ENCODE measurements at regions not wholly inside any gene's neighbourhood (a gene's known extent, or its start where the extent isn't known, plus 50 kb on each side); places are given as distances from the start of the nearest gene placed in this dataset.

- no peaks in the 10 kb centered on the region for H3K9me3 ChIP-seq
- H3K27me3 ChIP-seq = no peaks in the 10 kb centered on the region
- H3K4me3 ChIP-seq (ENCODE audit: low read depth in 1 of 2, low read length in 1 of 2) = no peak overlapping the region
- H3K27ac ChIP-seq = no peak overlapping the region
- H3K36me3 ChIP-seq = no peaks in the 10 kb centered on the region
- no peak for TF ChIP-seq CTCF (IDR thresholded peaks at IDR 0.05)
- H3K4me1 ChIP-seq (ENCODE audit: control insufficient read depth in 1 of 2, insufficient read depth in 1 of 2, low read depth in 1 of 2, low read length in 1 of 2) = no peaks in the 10 kb centered on the region
These were observed 74.9 kb downstream of the ALG10 start for GRCh38 chr12:34097213-34097612.

GRCh38 chr12:34105392-34105933, 83.2 kb downstream of the ALG10 start:
- no peaks in the 10 kb centered on the region for H3K36me3 ChIP-seq
- no peaks in the 10 kb centered on the region for H3K4me1 ChIP-seq (ENCODE audit: control insufficient read depth in 1 of 2, insufficient read depth in 1 of 2, low read depth in 1 of 2, low read length in 1 of 2)
- peaks cover 45% of the 10 kb centered on the region for H3K27me3 ChIP-seq
- no peaks in the 10 kb centered on the region for H3K9me3 ChIP-seq
- H3K27ac ChIP-seq = no peak overlapping the region
- no peak overlapping the region for H3K4me3 ChIP-seq (ENCODE audit: low read depth in 1 of 2, low read length in 1 of 2)
- no peak for TF ChIP-seq CTCF (IDR thresholded peaks at IDR 0.05)

GRCh38 chr12:34106172-34106571, 83.9 kb downstream of the ALG10 start:
- no peak overlapping the region for H3K4me3 ChIP-seq (ENCODE audit: low read depth in 1 of 2, low read length in 1 of 2)
- H3K9me3 ChIP-seq = no peaks in the 10 kb centered on the region
- no peak overlapping the region for H3K27ac ChIP-seq
- peaks cover 48% of the 10 kb centered on the region for H3K27me3 ChIP-seq
- no peaks in the 10 kb centered on the region for H3K36me3 ChIP-seq
- no peaks in the 10 kb centered on the region for H3K4me1 ChIP-seq (ENCODE audit: control insufficient read depth in 1 of 2, insufficient read depth in 1 of 2, low read depth in 1 of 2, low read length in 1 of 2)
- TF ChIP-seq CTCF (IDR thresholded peaks at IDR 0.05) = no peak

GRCh38 chr12:34107016-34107415, 84.7 kb downstream of the ALG10 start:
- no peaks in the 10 kb centered on the region for H3K9me3 ChIP-seq
- no peaks in the 10 kb centered on the region for H3K4me1 ChIP-seq (ENCODE audit: control insufficient read depth in 1 of 2, insufficient read depth in 1 of 2, low read depth in 1 of 2, low read length in 1 of 2)
- H3K36me3 ChIP-seq = no peaks in the 10 kb centered on the region
- H3K4me3 ChIP-seq (ENCODE audit: low read depth in 1 of 2, low read length in 1 of 2) = no peak overlapping the region
- peaks cover 51% of the 10 kb centered on the region for H3K27me3 ChIP-seq
- no peak overlapping the region for H3K27ac ChIP-seq
- TF ChIP-seq CTCF (IDR thresholded peaks at IDR 0.05) = no peak

GRCh38 chr12:34107781-34108404, 85.6 kb downstream of the ALG10 start:
- no peaks in the 10 kb centered on the region for H3K9me3 ChIP-seq
- no peak overlapping the region for H3K4me3 ChIP-seq (ENCODE audit: low read depth in 1 of 2, low read length in 1 of 2)
- TF ChIP-seq CTCF (IDR thresholded peaks at IDR 0.05) = no peak
- no peaks in the 10 kb centered on the region for H3K4me1 ChIP-seq (ENCODE audit: control insufficient read depth in 1 of 2, insufficient read depth in 1 of 2, low read depth in 1 of 2, low read length in 1 of 2)
- H3K27ac ChIP-seq = no peak overlapping the region
- peaks cover 52% of the 10 kb centered on the region for H3K27me3 ChIP-seq
- H3K36me3 ChIP-seq = no peaks in the 10 kb centered on the region
